CD14-positive monocyte (primary cell): ENCODE measurements at regions not wholly inside any gene's neighbourhood (a gene's known extent, or its start where the extent isn't known, plus 50 kb on each side); places are given as distances from the start of the nearest gene placed in this dataset.

Experiments used
- DNase-seq, 3 donors: peaks; one replicate each; pipeline ENCODE4 v3.0.0-alpha.2; 2011 to 2022
- H2AFZ ChIP-seq: 2 replicates; pipeline ENCODE4 v1.6.0; 2012; ENCODE audit warnings: mild to moderate bottlenecking, low read depth, low read length, inconsistent platforms; ENCODE audit not compliant: insufficient read depth, poor library complexity, severe bottlenecking
- H3K27ac ChIP-seq, 2 donors: 1 replicate in 1 of 2; 2 replicates in 1 of 2; pipeline ENCODE4 v1.5.1; 2012 to 2013; ENCODE audit warnings: low read length in 2 of 2, control low read depth in 1 of 2, inconsistent platforms in 1 of 2, low read depth in 1 of 2, mild to moderate bottlenecking in 1 of 2
- H3K27me3 ChIP-seq, 2 donors: one replicate each; pipeline versions ENCODE4 v1.6.0 to v1.6.1; 2011 to 2013; ENCODE audit warnings: low read length in 2 of 2; ENCODE audit not compliant: control insufficient read depth in 2 of 2, insufficient read depth in 2 of 2
- H3K36me3 ChIP-seq, 2 donors: replicated peaks in 1 of 2; 1 replicate in 1 of 2; 2 replicates in 1 of 2; pipeline versions ENCODE4 v1.5.1 to v1.6.1; 2012 to 2013; ENCODE audit warnings: low read length in 2 of 2, control low read depth in 1 of 2, inconsistent platforms in 1 of 2, mild to moderate bottlenecking in 1 of 2; ENCODE audit not compliant: insufficient read depth in 2 of 2, control insufficient read depth in 1 of 2
- H3K4me1 ChIP-seq, 2 donors: 1 replicate in 1 of 2; 2 replicates in 1 of 2; pipeline versions ENCODE4 v1.5.1 to v1.6.1; 2012 to 2013; ENCODE audit warnings: low read length in 2 of 2, control low read depth in 1 of 2, inconsistent platforms in 1 of 2, mild to moderate bottlenecking in 1 of 2, moderate library complexity in 1 of 2; ENCODE audit not compliant: insufficient read depth in 2 of 2, control insufficient read depth in 1 of 2
- H3K4me2 ChIP-seq: replicated peaks from 2 replicates; pipeline ENCODE3; 2012; ENCODE audit warnings: low read length, moderate library complexity, mild to moderate bottlenecking; ENCODE audit not compliant: poor library complexity, severe bottlenecking; ENCODE audit errors: extremely low read depth
- H3K4me3 ChIP-seq, 3 experiments: fragments of 200-600 bp in 1 of 3; sonication (generic) in 1 of 3; replicated peaks in 1 of 3; 1 replicate in 2 of 3; 2 replicates in 1 of 3; pipeline ENCODE4 v1.5.1; 2011 to 2013; ENCODE audit warnings: low read length in 3 of 3, mild to moderate bottlenecking in 3 of 3, control low read depth in 2 of 3, low read depth in 2 of 3, inconsistent platforms in 1 of 3, moderate library complexity in 1 of 3
- H3K79me2 ChIP-seq: 2 replicates; pipeline ENCODE4 v1.6.0; 2012; ENCODE audit warnings: mild to moderate bottlenecking, control low read depth, inconsistent platforms, low read length, moderate library complexity; ENCODE audit not compliant: insufficient read depth
- H3K9ac ChIP-seq: 2 replicates; pipeline ENCODE4 v1.6.0; 2017; ENCODE audit warnings: low read length, mild to moderate bottlenecking; ENCODE audit not compliant: insufficient read depth, poor library complexity, severe bottlenecking
- H3K9me3 ChIP-seq, 2 donors: replicated peaks in 1 of 2; 1 replicate in 1 of 2; 2 replicates in 1 of 2; pipeline versions ENCODE4 v1.5.1 to v1.6.1; 2012 to 2013; ENCODE audit warnings: low read length in 2 of 2, control low read depth in 1 of 2; ENCODE audit not compliant: control insufficient read depth in 1 of 2, insufficient read depth in 1 of 2
- H4K20me1 ChIP-seq: 2 replicates; pipeline ENCODE4 v1.6.0; 2012; ENCODE audit warnings: mild to moderate bottlenecking, low read length, control low read depth, moderate library complexity; ENCODE audit not compliant: insufficient read depth
- H3K27ac Mint-ChIP-seq, 7 donors: one replicate each; pipeline ENCODE4 v1.8.0; 2020; ENCODE audit warnings: mild to moderate bottlenecking in 7 of 7, mixed read lengths in 7 of 7, moderate library complexity in 6 of 7, inconsistent platforms in 2 of 7
- H3K27me3 Mint-ChIP-seq, 3 donors: one replicate each; pipeline ENCODE4 v1.8.0; 2021 to 2022; ENCODE audit warnings: low read depth in 3 of 3, mild to moderate bottlenecking in 3 of 3, mixed read lengths in 3 of 3, moderate library complexity in 3 of 3, inconsistent platforms in 1 of 3
- H3K36me3 Mint-ChIP-seq, 2 donors: one replicate each; pipeline ENCODE4 v1.8.0; 2020; ENCODE audit warnings: mixed read lengths in 2 of 2, inconsistent platforms in 1 of 2, mild to moderate bottlenecking in 1 of 2
- H3K4me1 Mint-ChIP-seq: one replicate; pipeline ENCODE4 v1.8.0; 2020; ENCODE audit warnings: mild to moderate bottlenecking, mixed read lengths
- H3K4me3 Mint-ChIP-seq, 2 donors: one replicate each; pipeline ENCODE4 v1.8.0; 2020; ENCODE audit warnings: mild to moderate bottlenecking in 2 of 2, mixed read lengths in 2 of 2, moderate library complexity in 1 of 2
- H3K9me3 Mint-ChIP-seq, 7 donors: one replicate each; pipeline ENCODE4 v1.8.0; 2020 to 2022; ENCODE audit warnings: mixed read lengths in 7 of 7, mild to moderate bottlenecking in 6 of 7, moderate library complexity in 6 of 7, inconsistent platforms in 2 of 7
- CTCF ChIP-seq: fragments of 200-600 bp; IDR thresholded peaks from one replicate; pipeline ENCODE4 v1.8.0; 2022; ENCODE audit warnings: antibody characterized with exemption, mild to moderate bottlenecking
- WGBS: methylation state at CpG from one replicate; pipeline ENCODE4 v1.1.5; 2013; ENCODE audit warnings: missing lambda C conversion rate; ENCODE audit not compliant: insufficient coverage; 5-methylcytosine and 5-hydroxymethylcytosine counted together
- intact Hi-C, 2 donors: fragments of 100-400 bp; cut with micrococcal nuclease; formaldehyde crosslinking; loops; one replicate each; pipeline versions ENCODE4 v1.15.0 to v1.15.1; 2023

GRCh38 chr17:70525961-70526360, 356.6 kb downstream of the KCNJ2 start:
- Mint-ChIP-seq H3K9me3 (no peaks in the 10 kb centered on the region), H3K36me3 (no peaks in the 10 kb centered on the region), H3K27ac (no peak overlapping the region), H3K4me3 (no peak overlapping the region), H3K4me1 (peaks cover 34% of the 10 kb centered on the region), H3K27me3 (peaks cover 0 to 2% (median 0%) of the 10 kb centered on the region in 3 donors)
- WGBS, result 92% methylated on average over 2 of the region's 5 CpGs
- Histone ChIP-seq H3K27ac (no peak overlapping the region), H3K4me3 (no peak overlapping the region), H3K79me2 (no peaks in the 10 kb centered on the region), H3K27me3 (no peaks in the 10 kb centered on the region), H3K36me3 (no peaks in the 10 kb centered on the region), H3K4me2 (no peak overlapping the region), H2AFZ (no peak overlapping the region), H3K9me3 (no peaks in the 10 kb centered on the region), H3K9ac (no peak overlapping the region), H3K4me1 (peaks cover 29 to 38% of the 10 kb centered on the region in 2 donors), H4K20me1 (no peaks in the 10 kb centered on the region)
- DNase-seq, result no peak
- TF ChIP-seq CTCF, result no peak
- intact Hi-C loops, result loop anchor here in 1 of 2 donors (5.0 kb wide), 1 partner anchor 239 kb away; no protein-coding TSS in a partner anchor

- Histone ChIP-seq H2AFZ (no peak overlapping the region), H3K4me3 (peak overlapping the region in 1 of 3 experiments; percentile 60), H3K27ac (peak overlapping the region in 1 of 2 donors; percentile 63), H3K79me2 (no peaks in the 10 kb centered on the region), H3K9ac (no peak overlapping the region), H4K20me1 (no peaks in the 10 kb centered on the region), H3K4me2 (peak overlapping the region; percentile 66), H3K4me1 (peaks cover 22 to 29% of the 10 kb centered on the region in 2 donors), H3K27me3 (no peaks in the 10 kb centered on the region), H3K36me3 (no peaks in the 10 kb centered on the region), H3K9me3 (no peaks in the 10 kb centered on the region)
- Mint-ChIP-seq H3K27ac (peak overlapping the region; percentile 67 to 91 (median 86)), H3K27me3 (peaks cover 0 to 4% (median 0%) of the 10 kb centered on the region in 3 donors), H3K4me1 (peaks cover 28% of the 10 kb centered on the region), H3K36me3 (no peaks in the 10 kb centered on the region), H3K4me3 (peak overlapping the region in 1 of 2 donors; percentile 55), H3K9me3 (no peaks in the 10 kb centered on the region)
- no peak for TF ChIP-seq CTCF
- intact Hi-C loops, result loop anchor here in 1 of 2 donors (5.0 kb wide), 1 partner anchor 240 kb away; no protein-coding TSS in a partner anchor
- DNase-seq, result peak; percentile 59 to 85 (median 81)
- WGBS, result no CpG with 5 or more reads among the region's 3 CpGs
Observed at GRCh38 chr17:70527364-70527888, 358.1 kb downstream of the KCNJ2 start.
